Activated CD4-positive, CD25-positive, alpha-beta regulatory T cell (primary cell): ENCODE measurements at regions not wholly inside any gene's neighbourhood (a gene's known extent, or its start where the extent isn't known, plus 50 kb on each side); places are given as distances from the start of the nearest gene placed in this dataset.
A peak's percentile ranks its signal among the peaks of the same experiment; 100 is the strongest.
"Not testable (repeated sequence)": the region's sequence is repeated elsewhere in the genome, so short reads cannot be mapped to it uniquely, and the experiment has no call there.

Experiments used
- DNase-seq, 4 experiments: peaks; one replicate each; lab custom pipeline; 2025; lab: John Stamatoyannopoulos, UW

DNA sequence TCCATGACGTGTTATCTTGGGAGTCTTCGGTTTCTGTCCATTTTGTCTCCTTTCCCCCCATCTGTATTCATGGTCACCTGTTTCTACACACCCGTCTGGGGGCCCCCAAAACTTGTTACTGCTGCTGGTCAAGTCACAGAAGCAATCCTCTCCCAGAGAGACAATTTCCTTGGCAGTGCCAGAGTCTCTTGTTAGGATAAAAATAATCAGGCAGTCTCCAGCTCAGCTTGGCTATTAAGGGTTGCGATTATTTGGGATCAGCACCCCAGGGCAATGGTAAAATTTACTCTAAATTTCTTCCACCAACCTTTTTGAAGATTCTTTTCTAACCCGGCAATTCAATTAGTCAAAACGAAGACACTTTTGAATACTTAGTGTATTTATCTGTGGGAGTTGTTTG lies 229.1 kb upstream of the JARID2 start:
- no peak for DNase-seq

DNA sequence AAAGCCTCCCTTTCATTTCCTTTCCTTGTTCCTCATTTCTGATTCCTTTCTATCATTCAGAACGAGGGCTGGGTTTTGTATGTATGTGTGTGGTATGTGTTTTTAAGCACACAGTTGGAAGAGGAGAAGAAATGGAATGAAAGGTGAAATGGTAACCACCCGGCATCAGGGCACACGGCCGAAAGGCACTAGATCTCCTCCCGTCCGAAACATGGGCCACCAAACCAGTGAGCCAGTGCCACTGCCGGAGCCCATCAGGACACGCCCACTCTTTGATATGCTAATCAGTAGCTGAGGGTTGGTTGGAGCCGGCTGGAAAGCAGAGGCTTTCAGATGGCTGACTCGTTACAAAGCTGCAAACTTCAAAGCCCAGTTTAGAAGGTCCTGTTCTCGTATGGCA lies 228.6 kb upstream of the JARID2 start:
- no peak for DNase-seq

DNA sequence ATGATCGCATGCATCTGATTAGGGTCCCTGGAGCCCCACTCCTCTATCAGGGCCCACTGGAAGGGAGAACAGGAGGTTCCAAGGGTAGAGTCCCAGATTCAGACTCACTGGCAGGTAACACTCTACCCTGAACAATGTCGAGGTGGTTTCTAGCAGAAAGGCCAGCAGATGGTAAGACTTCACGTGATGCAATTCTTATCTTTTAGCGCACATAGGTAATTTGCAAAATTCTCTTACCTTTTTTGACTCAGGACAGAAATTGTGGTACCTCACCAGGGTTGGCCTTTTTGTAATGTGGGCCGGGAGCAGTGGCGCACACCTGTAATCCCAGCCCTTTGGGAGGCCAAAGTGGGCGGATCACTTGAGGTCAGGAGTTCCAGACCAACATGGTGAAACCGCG lies 228.1 kb upstream of the JARID2 start:
- DNase-seq: no peak

DNA sequence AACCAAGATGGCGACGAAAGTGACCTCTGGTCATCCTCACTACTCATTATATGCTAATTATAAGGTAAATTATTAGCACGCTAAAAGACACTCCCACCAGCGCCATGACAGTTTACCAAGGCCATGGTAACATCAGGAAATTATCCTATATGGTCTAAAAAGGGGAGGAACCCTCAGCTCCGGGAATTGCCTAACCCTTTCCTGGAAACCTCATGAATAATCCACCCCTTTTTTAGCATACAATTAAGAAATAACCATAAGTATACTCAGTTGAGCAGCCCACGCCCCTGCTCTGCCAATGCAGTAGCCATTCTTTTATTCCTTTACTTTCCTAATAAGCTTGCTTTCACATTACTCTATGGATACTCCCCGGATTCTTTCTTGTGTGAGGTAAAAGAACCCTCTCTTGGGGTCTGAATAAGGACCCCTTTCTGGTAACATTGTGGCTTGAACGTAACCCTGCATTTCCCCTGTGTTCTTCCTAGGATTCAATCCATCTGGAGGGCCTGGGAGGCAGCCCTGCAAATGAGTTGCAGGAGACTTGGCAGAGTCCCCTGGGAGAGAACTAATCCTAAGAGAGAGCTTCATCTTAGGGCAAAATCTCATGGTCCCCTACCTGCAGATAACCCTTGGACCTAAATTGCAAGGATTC lies 225.6 kb upstream of the JARID2 start:
- no peak for DNase-seq

DNA sequence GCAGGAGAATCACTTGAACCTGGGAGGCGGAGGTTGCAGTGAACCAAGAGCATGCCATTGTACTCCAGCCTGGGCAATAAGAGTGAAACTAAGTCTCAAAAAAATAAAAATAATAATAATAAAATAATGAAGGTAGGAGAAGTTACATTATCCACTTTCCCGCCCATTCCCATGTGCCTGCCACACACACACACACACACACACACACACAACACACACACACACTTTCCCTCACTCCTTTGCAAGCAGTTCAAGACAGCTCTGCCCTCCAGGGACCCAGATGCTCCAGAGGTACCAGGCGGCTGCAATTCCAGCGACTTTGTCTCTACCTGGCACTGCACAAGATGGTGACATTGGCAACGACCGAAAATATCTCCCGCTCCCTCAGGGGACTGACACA lies 224.8 kb upstream of the JARID2 start:
- no peak for DNase-seq

DNA sequence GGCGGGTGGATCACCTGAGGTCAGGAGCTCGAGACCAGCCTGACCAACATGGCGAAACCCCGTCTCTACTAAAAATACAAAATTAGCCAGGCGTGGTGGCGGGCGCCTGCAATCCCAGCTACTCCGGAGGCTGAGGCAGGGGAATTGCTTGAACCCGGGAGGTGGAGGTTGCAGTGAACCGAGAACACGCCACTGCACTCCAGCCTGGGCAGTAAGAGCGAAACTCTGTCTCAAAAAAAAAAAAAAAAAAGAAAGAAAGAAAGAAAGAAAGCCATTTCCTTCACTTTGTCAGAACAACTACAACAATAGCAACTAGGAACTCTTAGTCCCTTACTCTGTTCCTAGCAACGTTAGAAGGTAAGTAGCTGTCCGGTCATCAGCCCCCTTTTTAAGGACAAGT lies 222.9 kb upstream of the JARID2 start:
- not testable (repeated sequence) for DNase-seq

DNA sequence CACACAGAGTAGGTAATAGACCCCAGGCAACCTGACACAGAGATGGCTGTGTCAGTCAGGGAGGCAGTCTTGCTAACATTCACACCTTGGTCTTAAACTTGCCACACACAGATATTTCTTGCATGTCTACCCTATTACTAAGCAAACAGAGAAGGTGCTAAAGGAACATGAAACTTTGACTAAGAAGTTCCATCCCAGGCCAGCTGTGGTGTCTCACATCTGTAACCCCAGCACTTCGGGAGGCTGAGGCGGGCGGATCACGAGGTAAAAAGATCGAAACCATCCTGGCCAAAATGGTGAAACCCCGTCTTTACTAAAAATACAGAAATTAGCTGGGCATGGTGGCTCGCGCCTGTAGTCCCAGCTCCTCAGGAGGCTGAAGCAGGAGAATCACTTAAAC lies 222.4 kb upstream of the JARID2 start:
- DNase-seq: peak in 2 of 4 experiments; percentile 3 to 15

DNA sequence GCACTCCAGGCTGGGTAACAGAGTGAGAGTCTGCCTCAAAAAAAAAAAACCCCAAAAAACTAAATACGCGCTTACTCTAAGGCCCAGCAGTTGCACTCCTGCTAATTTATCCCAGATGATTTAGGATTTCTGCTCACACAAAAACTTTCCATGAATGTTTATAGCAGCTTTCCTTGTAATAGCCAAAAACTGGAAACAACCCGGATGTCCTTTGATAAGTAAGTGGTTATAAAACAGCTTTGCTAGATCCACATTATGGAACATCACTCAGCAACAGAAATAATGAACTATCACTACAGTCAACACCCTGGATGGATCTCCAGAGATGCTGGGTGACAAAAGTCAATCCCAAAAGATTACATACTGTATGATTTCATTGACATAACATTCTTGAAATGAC lies 220.4 kb upstream of the JARID2 start:
- DNase-seq: no peak

DNA sequence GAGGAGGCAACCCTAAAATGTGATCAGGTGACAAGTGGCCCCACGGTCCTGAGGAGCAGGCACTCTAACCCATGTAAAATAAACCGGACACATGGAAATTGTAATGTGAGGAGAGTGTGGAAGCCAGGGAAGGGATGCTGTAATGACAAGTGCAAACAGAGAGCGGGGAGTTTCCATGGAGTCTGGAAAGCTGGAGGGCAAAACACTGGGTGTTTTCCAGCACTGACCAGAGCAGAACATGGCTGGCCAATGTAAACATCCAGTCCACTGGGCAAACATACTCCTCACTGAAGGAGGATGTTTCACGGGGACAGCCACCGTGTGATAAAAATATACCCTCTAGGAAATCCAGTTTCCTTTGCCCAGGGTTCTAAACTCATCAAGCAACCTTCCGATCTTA lies 219.0 kb upstream of the JARID2 start:
- DNase-seq: no peak

DNA sequence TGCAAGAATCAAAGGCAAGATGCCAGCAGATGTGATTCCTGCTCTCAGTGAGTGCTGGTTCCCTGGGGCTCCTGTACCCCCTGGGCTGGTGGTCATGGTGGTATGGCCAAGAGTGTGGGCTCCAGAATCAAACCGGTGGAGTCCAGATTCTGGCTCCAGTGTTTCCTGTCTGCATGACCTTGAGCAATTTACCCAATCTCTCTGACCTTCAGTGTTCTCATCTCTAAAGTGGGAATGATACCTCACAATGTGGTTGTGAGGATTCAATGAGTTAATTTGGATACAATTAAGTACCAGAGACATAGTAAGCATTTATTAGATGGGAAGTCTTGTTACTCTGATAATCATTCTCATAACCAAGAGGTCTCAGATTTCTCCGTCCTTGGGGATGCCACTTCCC lies 218.4 kb upstream of the JARID2 start:
- no peak for DNase-seq

DNA sequence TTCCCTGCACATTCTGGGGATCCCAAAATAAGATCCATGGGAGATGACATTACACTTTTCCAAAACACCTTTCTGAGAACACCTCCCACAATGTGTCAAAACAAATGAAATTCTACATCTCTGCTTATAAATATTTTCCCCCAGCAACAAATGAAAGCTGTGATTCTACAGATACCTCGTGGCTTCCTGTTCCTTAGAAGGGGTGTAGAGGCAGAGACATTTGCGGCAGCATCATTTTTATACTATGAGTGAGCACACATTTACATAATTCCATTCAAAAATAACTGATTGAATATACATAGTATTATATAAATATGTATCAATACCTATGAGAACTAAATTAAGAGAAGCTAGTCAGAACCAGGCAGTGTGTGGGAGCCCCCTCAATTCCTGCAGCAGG lies 213.9 kb upstream of the JARID2 start:
- DNase-seq: no peak

DNA sequence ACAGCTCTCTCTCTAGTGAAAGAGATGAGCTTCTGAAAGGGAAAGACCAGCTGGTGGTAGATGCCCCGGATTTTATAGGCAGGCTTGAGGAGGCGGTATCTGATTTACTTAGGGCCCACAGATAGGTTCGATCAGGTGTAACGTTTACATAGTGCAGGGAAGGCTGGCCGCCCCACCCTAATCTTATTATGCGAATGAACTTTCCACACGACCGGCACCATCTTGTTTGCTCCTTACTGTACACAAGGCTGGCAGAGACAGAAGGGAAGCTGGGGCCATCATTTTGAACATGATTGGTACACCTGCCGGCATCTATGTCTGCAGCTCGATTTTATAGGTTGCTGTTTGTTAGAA lies 212.0 kb upstream of the JARID2 start:
- DNase-seq: no peak

DNA sequence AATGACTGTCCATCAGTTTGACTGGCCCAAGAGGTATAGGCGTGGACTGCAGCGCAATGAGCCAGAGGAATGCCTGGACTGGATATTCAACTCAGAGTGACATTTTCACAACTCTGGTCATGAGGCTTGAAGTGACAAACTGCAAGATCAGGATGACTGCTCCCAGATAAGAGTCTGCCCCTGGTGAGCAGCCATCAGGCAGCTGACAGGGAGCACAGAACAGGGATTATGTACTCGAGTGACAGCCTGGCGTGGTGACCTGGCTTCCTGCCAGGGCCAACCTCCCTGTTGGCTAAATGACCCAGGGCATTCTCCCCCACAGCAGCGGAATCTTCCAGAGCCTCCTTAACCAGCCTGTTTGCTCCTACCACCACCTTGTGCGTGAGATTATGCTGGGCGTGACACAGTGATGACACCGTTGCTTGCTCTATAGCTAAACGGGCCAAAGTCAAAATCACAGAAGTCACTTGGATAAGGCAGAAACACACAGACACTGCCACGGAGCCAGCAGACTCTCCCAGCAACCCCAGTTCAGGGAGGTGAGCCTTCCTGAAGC lies 209.1 kb upstream of the JARID2 start:
- DNase-seq: no peak

DNA sequence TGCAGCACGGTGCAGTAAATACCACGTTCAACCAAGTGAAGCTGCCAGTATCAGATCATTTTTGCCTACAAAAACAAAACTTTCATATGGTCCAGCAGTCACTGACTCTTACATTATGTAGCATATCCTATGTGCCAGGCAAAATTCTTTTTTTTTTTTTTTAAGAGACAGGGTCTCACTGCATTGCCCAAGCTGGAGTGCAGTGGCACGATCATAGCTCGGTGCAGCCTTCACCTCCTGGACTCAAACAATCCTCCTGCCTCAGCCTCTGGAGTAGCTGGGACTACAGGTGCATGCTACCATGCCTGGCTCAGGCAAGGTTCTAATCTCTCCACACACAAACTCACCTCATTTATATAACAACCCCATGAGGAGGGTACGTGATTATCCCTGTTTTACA lies 208.6 kb upstream of the JARID2 start:
- DNase-seq: no peak

DNA sequence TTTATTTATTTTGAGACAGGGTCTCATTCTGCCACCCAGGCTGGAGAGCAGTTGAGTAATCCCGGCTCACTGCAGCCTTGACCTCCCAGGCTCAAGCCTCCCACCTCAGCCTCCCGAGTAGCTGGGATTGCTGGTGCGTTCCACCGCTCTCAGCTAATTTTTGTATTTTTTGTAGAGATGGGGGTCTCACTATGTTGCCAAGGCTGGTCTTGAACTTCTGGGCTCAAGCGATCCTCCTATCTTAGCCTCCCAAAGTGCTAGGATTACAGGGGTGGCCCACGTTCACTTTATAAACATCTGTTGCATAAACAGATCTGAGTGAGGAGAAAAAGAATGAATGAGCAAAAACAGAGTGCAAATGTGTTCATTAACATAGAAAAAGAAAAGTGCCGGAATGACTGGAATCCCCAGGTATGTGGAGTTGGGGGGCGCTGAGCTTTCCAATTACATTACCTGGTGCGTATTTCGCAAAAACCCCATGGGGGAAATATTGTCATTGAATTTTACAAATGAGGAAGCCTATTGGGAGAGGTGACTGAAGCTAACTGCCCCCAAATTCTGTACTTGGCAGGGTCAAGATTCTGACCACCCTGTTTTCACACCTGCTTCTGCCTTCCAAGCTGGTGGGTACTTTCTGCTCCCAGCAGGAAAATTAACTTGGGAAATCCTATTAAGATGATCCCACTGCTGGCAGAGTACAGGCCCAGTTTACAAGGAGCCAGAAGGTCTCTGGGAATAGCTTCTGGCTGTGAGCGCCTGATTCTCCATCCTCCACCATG lies 207.7 kb upstream of the JARID2 start:
- DNase-seq: no peak

DNA sequence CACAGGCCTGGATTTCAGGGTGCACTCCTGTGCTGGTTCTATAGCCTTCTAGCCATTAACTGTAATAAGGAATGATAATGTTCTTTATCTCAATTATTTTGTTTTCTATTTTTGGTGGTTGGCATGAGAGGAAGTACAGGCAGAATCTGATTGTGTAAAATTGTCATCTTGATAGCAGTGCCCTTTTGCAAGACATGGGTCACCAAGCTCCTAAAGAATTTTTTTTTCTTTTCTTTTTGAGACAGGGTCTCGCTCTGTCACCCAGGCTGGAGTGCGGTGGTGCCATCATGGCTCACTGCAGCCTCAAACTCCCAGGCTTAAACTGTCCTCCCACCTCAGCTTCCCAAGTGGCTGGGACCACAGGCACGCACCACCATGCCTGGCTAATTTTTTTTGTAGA lies 206.7 kb upstream of the JARID2 start:
- no peak for DNase-seq

DNA sequence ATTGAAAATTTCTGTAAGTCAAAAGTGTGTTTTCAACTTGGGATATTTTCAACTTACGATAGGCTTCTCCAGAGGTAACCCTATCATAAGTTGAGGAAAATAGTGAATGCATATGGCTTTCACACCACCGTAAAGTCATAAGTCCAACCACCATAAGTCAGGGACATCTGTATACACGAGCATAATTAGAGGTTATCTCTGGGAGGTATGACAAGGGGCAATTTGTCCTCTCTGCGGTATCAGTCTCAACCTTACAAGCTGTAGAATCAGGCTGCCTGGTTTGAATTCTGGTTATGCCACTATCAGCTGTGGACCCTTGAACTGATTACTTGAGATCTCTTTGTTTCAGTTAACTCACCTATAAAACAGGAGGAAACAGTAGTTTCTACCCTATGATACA lies 202.9 kb upstream of the JARID2 start:
- no peak for DNase-seq

DNA sequence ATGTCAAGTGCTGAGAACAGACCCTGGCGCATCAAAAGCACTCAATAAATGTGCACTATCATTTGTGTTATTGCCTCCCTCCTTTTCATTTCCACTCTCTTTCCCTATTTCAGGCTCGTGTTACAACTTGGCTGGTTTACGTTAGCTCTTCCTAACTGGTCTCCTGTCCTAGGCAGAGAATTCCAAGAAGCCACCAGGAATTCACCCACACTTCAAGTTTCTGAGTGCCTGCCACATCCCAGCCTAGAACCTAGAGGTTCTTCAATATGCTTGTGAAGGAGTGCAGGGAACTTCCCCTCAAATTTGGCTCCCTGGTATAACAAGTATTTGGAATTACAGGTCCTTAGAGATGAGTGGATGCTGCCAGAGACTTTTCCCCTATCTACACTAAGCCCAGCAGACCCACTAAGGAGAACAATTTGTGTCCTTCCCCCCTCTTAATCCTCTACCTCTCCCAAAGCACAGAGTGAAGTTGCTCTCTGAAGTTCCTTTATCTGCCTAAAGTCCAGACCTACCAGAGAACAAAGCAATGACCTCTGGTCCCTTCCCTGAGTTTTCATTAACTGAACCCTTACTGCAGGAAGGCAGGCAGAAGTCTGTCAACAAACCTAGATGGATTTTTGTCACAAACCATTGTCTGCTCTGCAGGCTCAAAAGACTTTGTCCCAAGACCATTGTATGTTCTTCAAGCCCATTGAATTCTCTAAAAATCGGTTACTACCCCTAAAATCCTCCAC lies 201.6 kb upstream of the JARID2 start:
- DNase-seq: no peak

DNA sequence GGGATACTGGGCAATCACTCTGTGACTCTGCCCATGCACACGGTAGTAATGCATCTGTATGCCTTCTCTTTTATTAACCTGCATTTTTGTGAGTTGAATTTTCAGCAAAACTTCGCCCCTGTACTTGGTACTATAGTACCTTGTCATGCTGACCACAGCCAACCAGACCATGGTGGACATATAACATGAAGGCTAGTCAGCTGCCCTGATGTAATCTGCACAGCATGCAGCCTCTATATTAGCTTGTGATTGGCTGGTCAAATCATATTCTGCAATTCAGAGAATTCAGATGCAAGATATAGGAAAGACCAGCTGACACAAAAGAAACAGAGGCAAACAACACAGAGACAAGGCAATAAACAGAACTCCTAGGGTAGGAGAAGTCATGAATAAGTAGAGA lies 200.9 kb upstream of the JARID2 start:
- no peak for DNase-seq

DNA sequence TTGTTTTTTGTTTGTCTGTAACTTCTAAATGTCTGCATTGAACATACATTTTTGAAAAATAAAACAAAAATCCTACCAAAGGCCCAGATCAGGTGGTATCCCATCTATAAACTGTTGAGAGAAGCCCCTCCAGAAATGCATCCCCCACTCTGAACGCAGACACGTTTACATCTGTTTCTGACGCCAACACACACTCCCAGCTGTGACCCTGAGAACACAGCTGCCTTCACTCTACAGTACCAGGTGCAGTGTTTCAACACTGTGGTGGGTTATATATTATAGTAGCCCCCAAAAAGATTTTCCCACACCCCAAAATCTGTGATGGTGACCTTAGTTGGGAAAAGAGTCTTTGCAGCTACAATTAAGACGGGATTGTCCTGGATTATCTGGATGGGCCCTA lies 199.1 kb upstream of the JARID2 start:
- no peak for DNase-seq

DNA sequence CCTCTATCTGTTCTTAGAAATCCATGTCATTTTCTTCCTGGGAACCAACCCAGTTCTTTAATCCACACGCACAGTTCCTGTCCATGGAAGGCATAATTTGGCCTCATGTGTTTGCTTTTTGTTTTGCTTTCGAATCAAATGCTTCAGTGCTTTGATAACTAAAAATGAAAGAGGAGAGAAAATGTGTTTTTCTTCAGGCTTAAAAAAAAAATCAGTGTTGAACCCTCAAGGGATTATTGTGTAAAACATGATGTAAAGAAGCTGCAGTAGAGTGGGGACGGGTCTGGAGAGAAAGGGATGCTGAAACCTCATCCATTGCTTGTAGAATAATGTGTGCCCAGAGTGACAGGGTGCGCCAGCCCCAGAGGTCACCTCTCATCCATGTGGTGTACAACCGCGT lies 197.5 kb upstream of the JARID2 start:
- no peak for DNase-seq

DNA sequence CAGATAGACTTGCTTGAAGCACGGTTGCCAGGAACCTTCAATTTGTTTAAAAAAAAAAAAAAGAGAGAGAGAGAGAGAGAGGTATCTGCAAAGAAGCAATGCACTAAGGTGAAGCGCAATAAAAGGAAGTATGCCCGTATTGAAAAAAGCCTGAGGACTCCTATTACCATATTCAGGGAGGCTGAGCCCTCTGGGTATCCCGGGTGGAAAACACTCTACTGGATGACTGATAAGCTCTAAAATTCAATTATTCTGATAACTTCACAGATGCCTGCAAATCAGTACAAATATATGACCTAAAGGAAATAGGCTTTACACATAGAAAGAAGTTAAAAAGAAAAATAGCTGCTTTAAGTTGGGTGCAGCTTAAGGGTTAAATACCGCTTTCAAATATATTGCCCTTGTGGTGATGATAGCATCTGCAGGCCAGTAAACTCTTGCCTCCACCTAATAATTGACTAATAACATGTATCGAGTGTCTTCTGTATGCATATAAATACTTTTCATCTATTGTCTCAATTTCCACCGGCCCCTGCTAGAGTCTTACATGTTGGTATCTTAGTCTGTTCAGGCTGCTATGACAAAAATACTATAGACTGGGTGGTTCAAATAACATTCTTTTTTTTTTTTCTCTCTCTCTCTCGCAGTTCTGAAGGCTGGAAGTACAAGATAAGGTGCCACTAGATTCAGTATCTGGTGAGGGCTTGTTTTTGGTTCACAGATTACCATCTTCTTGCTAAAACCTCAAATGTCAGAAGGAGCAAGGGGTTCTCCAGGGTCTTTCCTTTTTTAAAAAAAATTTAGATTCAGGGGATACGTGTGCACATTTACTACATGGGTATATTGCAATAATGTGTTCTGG lies 187.4 kb upstream of the JARID2 start:
- DNase-seq: no peak
